NCI-H2196 (cell line): ENCODE measurements at regions not wholly inside any gene's neighbourhood (a gene's known extent, or its start where the extent isn't known, plus 50 kb on each side); places are given as distances from the start of the nearest gene placed in this dataset.

ENCODE experiments used
- DNase-seq: peaks from one replicate; lab custom pipeline; 2025; ENCODE audit not compliant: unreplicated experiment; lab: John Stamatoyannopoulos, UW

DNA sequence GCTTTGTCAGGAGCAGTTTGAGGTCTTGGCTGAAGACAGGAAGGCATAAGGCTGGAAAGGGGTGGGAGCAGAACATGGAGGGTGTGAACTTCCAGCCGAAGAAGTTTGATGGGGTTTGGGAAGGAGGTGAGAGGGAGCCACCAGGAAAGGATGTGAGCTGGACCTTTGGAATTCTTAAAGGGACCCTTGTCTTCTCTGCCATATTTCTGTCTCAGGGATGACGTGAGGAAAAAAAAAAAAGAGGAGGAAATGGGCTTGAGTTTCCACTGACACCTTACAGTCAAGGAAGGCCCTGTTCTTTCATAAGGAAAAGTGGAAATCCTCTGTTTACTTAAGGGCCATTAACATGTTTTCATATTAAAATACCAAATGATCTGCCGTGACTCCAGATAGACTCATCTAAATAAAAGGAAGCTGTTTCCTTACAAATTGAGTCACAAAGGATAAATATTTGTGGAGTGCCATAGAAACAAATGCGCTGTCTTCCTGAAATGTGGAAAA, 132.1 kb downstream of the PALM2AKAP2 start:
- no peak for DNase-seq

DNA sequence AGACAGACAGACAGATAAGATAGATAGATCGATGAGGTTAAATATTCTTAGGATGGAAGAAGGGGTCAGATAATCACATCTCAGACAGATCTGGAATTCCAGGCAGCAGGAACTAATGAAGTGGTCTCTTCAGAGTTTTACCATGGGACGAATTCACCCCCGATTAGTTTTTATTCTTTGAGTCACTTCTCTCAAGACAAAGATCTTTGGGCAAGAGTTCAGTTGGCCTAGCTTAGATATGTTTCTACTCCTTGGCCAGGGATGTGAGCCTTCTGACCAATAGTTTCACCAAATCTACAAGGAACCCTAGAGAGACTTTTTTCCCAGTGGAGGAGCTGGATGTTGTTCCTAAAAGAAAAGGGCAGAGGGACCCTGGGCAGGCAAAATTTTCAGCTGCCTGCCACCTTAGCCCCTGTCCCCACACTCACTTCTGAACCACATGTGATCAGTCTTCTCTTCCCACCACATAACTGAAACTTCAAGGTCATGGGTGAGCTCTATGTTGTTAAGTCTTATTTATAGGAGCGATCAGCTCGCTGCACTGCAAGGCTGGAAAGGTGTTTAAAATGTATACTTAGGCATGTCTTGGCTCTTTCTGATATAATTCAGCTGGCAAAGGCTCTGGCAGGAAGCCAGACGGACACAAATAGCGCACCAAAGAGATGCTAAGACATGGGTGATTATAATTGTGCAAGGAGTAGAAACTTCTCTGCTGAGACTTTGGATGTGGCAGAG, 132.9 kb downstream of the PALM2AKAP2 start:
- DNase-seq = no peak

DNA sequence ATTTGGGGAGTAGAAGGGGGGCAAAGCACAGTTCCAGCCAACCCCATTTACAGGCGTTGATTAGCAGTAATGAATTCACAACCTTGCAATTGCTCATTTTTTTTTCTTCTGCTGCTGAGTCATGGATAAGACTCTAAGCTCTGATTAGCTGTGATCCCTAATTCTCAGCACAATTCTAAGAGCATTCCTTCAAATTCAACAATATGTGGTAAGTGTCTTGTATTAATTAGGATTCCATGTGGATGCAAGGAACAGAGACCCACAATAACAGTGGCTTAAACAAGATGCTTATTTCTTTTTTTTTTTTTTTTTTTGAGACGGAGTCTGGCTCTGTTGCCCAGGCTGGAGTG, 133.4 kb downstream of the PALM2AKAP2 start:
- no peak for DNase-seq

DNA sequence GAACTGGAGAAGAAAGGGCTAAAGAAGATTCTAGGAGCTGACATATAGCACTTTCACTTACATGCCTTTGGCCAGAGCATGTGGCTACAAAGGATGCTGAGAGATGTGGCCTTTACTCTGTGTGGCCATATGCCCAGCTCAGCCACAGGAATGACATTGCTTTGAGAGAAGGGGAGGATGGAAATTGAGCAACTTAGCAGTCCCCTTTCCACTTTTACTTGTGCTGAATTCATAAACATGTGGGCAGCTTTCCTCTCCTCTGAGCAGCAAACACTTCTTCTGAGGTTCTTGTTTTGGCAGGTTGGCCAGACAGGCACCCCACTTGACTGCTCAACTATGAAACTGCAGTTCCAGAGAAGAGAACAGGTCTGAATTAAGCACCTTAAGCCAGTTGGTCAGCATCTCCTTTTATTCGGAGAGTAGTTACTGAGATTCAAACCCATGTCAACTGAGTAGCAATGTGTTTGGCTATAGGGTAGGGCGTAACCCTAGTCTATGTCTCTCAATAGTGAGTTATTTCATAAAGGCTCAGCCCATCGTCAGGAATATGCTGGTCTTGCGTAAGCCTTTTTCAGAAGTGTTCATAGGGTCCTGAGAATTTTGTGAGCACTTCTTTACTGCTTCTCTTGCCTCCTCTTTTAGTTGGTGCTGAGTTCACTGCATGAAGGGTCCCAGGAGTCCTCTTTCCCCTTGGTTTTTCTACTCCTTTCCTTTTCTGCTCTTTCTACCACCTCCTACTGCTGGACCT, 134.5 kb downstream of the PALM2AKAP2 start:
- no peak for DNase-seq

DNA sequence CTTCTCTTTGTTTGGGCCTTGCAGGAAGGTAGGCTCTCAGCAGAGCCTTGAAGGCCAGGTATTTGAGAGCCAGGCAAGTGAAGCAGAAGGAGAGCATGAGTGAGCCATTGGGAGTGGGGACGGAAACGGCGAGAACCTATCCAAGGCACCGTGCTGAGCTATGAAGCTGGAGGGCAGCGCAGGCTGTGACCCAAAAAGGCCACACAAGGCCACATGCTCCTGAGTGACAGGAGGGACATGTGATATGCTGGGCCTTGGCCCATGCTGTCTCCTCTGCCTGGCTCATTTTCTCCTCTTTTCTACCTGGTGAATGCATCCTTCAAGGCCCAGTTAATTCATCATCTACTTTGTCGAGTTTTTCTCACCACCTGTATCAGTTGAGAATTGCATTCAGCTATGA, 136.3 kb downstream of the PALM2AKAP2 start:
- no peak for DNase-seq

DNA sequence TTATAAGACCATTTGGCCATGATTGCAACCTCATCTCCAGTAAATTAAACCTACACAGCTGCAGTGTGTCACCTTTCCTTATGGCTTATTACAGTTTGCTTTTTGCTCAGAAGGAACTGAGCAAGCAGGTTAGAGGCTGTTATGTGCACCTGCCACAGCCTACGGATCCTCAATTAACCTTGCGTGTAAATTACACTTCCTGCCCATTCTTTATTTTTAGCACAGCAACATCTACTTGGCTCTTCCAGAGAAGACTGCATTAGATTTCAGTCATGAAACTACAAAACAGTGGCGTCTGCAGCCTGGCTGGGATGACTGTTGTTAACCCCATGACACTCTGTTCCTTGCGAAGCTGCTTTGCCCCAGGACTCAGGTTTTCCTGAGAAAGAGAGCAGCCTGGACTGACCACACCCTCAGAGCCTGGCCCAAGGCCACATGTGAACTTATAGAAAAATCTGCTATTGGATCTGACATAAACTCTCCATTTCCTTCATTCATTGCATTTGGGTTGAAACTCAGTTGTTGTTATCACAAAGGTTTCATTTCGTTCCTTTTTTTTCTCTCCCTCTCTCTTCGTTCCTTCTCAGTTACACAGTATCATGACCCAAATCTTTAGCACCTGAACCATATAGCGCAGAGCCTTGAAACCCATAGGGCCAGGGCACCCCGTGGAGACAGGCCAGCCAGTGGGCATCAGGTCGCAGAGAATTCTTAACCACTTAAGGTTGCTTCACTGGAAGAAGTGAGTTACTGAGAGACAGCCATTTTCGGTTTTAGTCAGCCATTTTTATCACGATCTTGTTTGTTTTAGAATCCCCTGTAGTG, 138.6 kb downstream of the PALM2AKAP2 start:
- peak; percentile 62 for DNase-seq

DNA sequence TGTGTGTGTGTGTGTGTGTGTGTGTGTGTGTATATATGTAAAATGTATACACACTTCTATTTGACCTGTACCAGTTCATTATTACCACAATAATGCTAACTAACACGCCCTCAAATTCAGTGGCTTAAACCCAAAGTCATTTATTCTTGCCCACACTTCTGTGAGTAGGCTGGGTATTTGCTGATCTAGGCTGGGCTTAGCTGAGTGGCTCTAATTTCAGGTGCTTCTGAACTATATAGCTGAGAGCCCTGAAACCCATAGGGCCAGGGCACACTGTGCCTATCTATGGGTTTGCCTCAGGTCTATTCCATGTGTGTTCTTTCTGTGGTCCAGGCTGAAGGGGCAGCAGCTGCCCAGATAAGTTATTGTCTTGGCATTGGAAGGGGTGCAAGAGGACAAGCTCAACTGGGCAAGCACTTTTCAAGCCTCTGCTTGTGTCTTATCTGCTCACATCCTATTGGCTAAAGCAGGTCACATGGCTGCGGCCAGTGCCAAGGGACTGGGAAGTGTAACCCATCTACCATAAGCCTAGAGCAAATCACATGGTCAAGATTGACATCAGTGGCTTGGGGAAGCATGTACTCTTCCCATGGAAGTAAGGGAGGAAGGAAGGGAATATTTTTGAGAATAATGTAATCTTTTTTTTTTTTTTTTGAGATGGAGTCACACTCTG, 139.9 kb downstream of the PALM2AKAP2 start:
- no peak for DNase-seq

DNA sequence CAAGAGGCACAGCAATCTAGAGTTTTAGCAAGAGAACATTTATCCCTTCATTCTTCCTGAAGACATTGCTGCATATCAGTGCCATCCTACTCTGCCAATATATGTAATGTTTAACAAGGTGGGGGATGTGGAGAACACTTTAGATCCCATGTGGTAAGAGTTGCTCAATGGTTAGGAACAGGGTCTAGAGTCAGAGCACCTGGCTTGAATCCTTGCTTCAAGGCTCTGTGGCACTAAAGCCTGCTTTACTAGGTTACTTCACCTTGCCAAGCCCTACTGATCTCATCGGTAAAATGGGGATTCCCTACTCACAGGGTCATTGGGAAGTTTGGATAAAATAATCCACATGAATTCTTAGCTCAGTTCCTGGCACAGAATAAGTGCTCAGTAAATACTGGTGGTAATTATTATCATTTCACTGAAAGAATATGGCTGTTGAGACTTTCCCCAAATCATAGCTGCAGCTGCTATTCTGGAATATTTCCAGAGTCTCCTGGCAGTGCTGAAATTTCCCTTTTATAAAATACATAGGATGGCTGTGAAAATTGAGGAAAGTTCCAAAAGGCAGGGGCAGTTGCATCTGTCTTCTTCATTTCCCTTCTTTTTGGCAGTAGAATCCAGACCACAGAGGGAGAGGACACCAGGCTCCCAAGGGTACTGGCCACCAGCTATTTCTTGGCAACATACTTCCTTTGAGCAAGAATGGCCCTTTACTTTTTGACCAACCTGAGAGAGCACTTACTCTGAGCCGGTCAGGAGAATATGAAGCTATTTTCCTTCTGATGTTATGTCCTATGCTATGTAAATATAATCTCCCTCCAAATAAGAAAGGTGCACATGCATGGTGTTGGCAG, 142.8 kb downstream of the PALM2AKAP2 start:
- peak; percentile 73 for DNase-seq

DNA sequence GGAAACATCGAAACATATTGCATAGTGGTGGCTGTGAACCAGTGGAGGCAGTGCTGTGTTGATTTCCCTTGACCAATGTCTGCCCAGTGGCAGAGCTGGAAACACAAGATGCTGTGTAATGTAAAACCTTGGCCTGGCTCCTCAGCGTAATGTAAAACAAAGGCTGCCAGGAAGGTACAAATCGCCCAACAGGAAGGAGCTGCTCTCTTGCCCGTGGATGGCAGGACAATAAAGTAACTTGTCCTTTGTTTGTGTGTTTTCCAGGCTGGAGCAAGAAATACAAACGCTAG, 143.4 kb downstream of the PALM2AKAP2 start:
- DNase-seq = peak; percentile 83

DNA sequence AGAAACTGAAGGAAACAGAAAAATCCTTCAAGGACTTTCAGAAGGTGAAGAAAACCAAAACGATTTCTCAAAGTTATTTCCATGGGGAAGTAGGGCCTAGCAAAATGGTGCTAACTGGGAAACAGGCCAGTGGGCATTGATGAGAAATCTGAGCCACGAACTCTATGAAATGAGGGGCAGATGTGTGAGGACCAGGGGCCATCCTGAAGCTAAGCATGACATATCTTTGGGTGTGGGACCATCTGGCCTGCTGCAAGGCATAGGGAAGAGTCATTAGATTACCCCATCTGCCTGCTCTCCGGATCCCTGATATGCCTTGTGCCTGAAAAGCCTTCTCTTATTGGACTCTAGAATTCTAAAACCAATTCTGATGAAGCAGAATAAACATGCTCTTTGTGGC, 143.8 kb downstream of the PALM2AKAP2 start:
- DNase-seq = peak; percentile 50

DNA sequence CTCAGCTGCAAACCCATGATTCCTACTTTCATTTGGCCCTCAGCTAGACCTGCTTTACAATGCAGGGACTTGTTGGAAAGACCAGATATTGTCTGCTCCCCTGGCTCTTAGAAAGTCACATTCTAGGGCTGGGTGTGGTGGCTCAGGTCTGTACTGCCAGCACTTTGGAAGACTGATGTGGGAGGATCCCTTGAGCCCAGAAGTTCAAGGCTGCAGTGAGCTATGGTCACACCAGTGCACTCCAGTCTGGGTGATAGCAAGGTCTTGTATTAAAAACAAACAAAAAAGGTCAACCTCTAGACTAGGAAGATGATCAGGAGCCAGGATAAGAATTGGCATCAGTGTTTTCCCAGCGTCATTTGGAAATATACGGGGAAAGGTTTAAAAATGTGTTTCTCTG, 145.8 kb downstream of the PALM2AKAP2 start:
- DNase-seq = no peak

DNA sequence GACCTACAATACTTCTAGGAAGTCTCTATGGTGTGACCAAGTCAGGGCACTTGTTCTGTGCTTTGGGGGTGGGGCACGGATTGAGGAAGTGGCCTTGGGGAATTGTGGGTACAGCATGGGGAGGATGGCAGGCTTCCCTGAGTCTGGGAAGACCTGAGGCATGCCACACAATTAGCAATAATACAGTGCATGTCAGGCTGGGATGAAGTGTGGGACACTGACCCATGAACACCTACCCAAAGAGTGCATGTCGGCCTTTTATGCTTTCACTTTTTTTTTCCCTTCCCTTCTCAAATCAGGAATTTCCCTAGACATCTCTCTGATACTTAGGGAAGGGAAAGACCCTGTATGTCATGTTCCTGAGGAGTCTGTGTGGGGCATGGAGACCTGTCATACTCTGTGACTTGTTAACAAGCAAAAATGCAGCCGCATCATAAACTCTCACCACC, 146.4 kb downstream of the PALM2AKAP2 start:
- DNase-seq = no peak

DNA sequence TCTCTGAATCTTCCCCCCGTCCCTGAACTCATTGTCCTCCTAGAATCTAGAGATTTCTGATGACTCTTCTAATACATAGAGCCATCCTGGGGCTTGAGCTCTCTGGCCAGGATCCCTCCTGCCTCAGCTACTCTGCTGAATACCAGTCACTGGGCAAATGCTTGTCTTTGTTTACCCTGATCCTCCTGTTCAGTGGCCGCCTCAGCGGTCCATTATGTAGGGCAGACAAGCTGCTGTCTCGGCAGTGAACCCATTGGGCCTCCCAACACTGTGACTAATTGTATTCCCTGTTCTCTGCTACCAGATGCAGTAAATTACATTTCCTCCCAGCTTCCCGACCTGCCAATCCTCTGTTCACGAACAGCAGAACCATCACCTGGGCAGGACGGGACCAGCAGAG, 151.6 kb downstream of the PALM2AKAP2 start:
- no peak for DNase-seq

DNA sequence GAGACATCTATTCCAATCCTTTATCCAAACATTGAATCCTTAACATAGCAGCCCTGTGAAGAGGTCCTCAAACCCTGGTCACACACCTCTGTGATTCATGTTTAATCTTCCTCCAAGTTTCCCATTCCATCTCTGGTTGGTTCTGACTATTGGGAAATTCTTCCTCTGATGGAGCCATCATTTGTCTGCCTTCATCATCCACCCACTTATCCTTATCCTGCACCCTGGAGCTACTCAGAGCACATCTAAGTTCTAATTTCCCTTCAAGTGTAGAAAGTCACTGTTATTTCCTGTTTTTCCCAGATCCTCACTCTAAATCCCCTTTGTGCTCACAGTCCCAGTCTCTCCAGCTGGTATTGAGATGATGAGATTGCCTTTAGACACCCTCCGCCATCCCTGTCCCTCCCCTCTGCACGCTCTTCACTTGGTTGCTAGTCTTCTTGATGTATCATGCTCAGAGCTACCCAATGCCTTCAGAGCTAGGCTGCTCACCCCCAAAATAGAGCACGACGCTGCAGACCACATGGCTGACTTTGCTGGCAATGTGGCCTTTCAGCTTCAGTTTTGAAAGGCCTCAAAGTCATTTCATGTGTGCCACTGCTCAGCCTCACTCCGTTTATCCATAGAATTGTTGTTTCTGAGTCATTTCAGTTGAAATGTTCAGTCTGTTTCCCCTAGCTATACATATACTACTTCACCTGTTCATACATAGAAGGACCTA, 154.3 kb downstream of the PALM2AKAP2 start:
- DNase-seq = no peak

DNA sequence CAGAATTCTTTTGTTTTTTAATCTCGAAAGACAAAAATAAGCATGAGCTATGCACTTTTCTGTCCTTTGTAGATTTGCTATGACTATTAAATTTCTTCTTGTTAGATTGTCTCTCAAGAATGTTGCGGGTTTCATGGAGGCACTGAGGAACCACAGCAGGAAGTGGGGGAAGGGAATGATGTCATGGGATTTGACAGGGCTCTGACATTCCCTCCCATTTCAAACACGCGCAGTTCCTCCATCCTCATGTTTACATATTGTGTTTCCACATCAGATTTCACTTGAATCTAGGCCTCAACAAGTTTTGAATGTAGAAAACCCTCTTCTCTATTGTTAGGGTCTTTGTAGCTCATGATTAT, 154.8 kb downstream of the PALM2AKAP2 start:
- DNase-seq = no peak

DNA sequence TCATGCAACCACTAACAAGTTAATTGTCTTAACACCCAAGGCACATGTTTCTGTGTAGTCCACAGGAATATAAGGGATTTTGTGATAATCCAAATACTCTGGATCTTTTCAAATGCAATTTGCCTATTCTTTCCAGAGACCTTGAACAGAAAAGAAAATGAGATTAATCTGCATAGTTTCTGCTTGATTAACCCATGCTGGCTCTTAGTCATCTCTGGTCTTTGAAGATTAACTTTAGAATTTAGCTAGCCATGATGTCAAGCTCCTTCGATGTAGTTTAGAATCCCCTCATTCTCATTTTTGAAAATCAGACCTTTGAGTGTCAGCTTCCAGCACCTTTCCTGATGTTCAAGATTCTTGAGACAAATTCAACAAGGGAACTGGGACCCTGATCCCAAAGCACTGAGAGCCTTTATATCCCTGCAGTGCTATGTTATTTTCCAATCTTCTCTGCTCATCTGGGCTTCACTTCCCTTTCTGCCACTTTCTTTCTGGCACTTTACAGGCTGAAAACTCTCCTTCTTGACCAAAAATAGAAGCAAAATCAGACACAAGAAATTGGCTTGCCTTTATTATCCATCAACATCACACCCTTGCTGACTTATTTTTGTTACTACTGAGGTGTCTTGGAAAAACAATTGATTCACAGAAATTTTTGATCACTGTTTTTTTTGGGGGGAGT, 155.5 kb downstream of the PALM2AKAP2 start:
- no peak for DNase-seq

DNA sequence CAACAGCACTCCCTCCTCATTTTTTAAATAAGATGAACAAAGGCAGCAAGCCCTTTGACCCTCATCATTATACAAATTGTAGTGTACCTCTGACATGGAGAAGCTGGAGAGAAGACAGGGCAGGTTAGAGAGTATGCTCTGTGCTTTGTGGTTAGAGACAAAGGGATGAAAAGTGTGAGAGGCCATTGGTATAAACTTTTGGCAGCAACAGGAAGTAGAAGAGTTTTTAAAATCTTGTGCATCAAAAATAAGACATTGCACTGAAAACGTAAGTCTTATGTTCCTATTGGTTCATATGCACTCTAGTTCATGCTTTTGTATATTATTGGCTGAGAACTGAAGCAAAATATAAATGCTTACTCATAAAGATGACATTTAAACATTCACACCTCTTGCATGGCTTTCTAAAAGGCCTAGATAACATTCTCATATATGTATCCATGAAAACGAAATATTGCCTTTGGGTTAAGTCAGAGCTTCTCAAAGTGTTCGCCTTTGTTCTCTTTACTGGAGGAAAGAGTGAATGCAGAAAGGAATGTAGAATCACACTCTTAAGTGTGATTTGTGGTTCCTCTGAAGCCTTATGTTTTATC, 158.0 kb downstream of the PALM2AKAP2 start:
- no peak for DNase-seq

DNA sequence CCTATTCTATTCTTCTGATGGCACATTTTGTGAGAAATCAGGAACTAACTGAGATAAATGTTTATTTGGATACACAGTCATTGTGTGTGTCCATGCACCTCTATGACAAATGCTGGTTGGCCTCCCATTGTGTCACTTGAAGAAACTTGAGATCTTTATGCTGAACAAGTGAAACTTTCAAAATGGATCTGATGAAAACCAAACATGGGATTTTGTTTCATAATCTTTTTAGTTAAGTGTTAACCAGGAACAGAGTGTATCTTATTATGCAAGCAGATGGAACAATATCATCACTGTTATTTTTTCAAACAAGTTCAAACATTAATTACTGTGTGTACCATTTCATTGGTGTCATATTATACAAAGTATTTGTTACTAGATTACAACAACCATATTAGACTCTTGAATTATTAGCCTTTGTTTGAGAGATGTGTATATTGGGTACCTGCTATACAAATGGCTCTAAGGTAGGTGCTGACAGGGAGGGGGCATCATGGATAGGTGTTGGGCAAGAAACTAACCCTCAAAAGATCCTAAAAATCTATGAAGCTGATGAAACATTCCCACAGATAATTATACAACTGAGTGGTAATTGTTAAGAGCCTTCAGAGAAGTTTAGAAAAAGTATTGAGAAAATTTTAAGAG, 159.8 kb downstream of the PALM2AKAP2 start:
- DNase-seq = no peak
